HCEC 1CT (cell line): ENCODE measurements at regions not wholly inside any gene's neighbourhood (a gene's known extent, or its start where the extent isn't known, plus 50 kb on each side); places are given as distances from the start of the nearest gene placed in this dataset.
"Not testable (repeated sequence)": the region's sequence is repeated elsewhere in the genome, so short reads cannot be mapped to it uniquely, and the experiment has no call there.

Experiments used
- DNase-seq: peaks from one replicate; pipeline ENCODE4 v3.0.0-alpha.2; 2017

DNA sequence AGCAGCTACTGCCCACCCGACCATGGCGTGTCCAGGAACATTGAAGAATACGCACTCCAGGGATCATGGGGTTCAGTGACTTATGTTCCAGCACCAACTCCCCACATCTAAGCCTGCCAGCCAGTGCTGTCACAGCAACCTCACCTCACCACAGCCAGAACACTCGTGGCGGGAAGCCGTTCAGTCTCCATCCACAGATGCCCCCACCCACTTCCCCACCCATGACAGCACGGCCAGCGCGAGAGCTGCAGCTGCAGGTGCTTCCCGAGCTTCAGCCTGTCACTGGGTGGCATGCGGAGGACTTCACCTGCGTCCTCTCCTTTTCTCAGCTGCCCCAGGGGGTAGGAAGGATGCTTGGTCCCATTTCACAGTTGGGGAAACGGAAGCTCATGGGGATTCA, 50.3 kb downstream of the RBFOX3 start:
- DNase-seq = no peak

DNA sequence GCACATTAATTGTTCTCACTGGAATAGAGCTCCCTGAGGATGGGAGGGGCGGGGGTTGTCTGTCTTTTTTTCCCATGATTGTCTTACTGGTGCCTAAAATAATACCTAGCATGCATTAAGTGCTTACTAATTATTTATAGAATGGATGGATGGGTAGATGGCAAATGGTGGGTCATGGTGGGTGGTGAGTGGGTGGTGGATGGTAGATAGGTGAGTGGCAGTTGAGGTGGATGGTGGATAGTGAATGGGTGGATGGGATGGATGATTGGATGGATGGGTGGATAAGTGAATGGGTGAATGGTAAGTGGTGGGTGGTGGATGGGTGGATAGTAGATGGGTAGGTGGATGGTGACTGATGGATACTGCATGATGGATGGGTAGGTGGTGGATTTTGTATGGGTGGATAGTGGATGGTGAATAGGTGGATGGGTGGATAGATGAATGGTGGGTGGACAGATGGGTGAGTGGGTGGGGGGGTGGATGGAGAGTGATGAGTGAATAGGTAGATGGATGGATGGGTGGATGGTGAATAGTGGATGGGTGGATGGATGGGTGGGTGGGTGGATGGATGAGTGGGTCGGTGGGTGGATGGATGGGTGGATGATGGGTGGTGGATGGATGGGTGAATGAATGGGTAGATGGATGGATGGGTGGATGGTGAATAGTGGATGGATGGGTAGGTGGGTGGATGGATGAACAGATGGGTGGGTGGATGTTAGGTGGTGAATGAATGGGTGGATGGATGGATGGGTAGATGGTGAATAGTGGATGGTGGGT, 51.6 kb downstream of the RBFOX3 start:
- no peak for DNase-seq

DNA sequence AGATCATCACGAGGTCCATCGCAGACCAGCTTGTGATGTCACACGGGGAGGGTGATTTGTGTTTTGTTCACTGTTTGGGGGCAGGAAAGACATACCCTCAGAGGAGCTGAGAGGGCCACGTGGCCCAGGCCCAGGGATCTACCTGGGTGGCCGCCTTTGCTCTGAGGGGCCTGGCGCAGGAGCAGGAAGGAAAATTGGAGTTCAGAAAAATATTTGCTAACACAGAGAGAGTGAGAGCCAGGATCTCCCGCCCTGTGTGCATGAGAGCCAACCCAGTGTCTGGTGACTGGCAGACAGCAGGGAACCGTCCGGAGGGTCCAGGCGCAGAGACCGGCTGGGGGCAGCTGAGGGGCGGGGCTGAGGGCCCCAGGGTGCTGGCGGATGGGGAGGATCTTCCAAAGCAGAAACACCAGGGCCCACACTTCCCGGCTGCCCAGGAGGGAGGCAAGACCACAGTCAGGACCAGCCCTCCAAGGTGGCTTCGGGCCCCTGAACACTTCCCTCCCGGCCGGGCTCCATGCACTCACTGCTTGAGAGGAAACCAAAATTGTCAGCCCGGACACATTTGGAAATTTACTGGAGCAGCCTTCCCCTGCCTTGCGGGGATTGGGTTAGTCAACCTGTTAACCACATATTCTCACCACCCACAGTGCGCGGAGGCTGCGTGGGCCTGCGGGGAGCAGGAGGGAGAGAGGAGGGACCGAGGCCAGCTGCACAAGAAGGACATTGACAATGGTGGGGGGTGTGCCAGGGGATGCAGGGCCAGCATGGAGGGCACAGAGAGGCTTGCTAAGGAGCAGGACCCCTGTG, 52.6 kb downstream of the RBFOX3 start:
- no peak for DNase-seq

DNA sequence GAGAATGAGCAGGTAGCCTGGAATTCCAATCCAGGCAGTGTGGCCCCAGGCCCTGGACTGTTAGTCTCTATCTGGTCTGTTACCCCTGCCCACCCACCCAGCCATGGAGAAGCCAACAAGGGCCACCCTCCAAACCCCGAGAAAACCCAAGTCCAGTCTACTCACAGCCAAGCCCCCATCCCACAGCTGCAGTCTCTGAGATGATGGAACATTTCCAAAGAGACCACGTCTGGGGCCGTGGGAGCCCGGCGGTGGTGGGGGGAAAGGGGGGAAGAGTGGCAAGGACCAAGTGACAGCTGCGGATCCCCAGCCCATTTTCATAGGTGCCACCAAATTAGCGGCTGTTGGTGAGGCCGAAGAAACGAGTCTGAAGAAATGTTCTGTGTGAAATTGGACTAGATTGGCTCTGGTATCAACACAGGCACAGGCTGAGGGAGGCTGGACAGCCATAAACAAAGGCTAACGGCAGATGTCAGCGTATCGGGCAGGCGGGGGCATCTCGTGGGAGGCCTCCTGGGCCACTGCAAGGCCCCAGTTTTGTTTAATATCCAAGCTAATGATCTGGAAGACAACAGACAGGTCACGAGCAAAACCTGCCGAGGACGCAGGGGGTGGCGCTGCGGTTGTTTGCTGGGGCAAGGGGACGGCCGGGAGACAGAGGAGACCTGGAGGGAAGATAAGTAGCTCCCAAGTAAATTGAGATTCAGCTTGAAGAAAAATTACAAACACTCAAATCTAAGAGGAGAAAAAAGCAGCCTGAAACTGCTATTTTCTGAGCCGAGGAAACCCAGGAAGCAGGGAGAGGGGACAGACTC, 53.4 kb downstream of the RBFOX3 start:
- no peak for DNase-seq

DNA sequence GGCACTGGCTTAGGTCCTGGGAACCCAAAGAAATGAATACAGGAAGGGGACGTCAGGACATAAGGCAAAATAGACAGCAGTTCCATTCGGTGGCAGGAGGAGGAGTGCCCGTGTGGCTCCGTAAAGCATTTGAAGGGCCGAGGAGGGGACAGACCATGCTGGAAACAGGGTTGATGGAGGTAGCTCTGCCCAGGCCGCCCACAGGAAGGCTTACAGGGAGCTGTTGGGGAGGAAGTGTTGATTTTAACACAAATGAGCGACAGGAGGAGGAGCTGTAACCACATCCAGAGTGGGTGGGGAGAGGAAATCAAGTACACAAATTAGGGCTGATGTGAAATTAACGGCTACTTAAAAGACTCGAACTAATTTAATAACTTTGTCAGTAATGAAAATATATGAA, 54.6 kb downstream of the RBFOX3 start:
- DNase-seq = no peak

DNA sequence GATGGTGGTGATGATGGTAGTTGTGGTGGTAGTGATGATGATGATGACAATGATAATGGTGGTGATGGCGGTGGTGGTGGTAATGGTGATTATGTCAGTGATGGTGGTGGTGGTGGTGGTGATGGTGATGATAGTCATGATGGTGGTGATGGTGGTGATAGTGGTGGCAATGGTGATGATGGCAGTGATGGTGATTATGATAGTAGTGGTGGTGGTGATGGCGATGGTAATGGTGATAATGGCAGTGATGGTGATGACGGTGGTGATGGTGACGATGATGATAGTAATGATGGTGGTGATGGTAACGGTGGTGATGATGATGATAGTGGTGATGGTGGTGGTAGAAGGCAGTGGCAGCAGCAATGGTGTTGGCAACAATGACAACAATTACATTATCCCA, 55.3 kb downstream of the RBFOX3 start:
- no peak for DNase-seq

DNA sequence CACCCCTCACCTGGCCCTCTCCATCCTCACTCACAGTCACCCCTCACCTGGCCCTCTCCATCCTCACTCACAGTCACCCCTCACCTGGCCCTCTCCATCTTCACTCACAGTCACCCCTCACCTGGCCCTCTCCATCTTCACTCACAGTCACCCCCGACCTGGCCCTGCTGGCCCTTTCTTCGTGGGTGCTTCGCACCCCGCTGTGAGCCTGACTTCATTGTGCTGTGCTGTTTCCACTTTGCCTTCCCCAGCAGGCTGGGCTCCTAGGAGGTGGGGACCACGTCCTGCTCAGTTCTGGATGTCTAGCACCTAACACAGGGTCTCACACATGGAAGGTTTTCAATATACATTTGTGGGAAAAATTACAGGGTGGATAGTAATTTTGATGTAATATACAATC, 56.5 kb downstream of the RBFOX3 start:
- not testable (repeated sequence) for DNase-seq

DNA sequence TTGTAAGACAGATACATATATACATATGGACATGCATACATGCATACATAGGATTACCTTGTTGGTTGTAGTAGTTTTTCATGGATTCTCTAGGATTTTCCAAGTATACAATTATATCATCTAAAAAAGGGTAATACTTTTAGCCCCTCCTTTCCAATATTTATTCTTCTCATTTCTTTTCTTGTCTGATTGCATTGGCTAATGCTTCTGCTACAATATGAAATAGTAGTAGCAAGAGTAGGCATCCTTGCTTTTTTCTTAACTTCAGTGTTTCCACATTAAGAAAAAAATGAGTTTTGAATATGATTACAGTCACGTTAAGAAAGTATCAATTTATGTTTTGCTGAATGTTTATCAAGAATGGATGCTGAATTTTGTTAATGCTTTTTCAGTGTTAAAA, 58.0 kb downstream of the RBFOX3 start:
- DNase-seq = no peak

DNA sequence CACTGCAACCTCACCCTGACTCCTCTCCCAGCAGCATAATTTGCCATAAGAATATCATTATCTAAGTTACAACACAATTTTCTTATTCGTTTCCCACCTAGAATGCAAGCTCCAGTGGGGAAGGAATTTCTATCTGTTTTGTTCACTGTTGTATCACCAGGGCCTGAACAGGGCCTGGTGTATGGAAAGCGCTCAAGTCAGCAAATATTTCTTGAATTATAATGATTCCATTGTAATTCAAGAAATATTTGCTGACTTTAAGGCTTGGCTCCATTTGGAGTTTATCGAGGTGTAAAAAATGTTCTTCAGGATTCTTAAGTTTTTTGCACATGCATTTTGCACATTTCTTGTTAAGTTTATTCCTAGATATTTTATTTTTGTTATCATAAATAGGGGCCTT, 58.4 kb downstream of the RBFOX3 start:
- DNase-seq = no peak

DNA sequence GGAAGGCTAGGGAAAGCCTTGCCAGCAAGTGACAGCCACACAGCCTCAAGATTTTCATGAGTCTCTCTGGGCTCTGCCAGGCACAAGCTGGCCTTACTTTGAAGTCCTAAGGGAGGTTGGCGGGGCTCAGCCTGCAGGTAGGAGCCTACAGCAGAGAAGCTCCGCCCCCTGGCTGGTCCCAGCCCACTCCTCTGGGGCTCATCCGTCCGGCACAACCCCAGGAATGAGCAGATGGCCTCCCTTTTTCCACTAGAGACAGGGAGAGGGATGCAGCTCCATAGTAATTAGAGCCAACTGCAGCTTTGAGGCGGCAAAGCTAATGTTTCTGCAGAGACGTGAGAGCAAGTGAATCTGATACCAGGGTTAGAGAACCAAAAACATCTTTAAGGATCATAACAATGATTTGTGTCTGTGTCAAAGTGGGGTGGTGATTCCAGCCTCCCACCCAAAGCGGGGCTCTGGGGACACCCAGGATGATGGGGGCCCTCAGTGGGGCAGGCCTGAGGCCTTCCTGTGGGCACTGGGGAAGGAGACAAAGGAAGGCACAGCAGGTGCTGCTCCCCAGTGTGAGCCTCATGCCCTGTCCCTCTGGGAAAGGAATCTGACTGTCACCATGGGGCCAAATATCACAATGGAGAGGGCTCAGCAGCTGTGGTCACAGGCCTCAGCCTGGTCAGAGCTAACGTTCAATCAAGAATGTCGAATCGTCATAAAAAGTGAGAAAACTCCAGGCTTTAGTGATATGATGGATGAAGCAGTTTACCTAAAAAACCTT, 61.5 kb downstream of the RBFOX3 start:
- DNase-seq = no peak

DNA sequence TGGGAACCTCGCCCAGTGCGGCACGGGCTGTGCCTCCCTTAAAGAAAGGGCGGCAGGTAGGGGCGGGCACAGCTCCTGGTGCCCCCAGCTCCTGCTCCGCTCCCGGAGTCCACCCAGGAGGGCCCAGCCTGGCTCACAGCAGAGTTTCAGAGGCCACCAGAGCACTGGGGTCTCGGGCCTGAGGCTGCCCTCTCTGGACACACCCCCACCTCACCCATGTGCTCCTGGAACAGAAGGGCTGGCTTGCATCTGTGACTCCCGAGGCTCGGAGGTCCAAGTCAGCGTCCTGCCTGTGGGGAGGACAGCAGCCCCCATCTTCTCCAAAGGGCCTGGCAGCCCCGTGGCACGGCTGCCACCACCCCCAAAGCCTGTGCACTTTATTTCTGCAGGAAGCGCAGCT, 62.7 kb downstream of the RBFOX3 start:
- no peak for DNase-seq

DNA sequence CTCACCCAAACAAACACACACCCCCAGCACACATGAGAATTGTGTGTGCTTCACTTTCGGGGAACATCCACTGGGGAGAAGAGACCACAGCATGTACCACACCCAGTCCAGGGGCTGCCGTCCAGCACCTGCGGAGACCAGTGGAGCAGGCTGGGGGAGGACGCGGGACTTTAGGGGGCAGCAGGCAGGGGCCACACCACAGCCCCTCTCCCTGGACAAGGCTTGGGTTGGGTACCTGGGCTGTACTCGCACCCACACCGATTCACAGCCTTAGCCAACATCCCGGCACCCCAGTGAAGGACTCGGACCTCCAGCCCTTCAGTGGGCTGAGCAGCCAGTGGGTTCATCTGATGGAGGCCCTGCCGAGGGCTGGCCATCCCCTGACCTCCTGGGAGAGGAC, 63.3 kb downstream of the RBFOX3 start:
- no peak for DNase-seq

DNA sequence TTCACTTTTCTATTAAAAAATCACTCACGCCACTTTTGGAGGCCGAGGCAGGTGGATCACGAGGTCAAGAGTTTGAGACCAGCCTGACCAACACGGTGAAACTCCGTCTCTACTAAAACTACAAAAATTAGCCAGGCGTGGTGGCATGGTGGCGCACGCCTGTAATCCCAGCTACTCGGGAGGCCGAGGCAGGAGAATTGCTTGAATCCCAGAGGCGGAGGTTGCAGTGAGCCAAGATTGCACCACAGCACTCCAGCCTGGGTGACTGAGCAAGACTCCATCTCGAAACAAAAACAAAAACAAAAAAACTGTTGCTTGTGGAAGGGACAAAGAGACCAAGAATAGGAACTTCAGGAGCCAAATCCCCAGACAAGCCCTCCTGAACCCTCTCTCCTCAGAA, 63.7 kb downstream of the RBFOX3 start:
- DNase-seq = not testable (repeated sequence)

DNA sequence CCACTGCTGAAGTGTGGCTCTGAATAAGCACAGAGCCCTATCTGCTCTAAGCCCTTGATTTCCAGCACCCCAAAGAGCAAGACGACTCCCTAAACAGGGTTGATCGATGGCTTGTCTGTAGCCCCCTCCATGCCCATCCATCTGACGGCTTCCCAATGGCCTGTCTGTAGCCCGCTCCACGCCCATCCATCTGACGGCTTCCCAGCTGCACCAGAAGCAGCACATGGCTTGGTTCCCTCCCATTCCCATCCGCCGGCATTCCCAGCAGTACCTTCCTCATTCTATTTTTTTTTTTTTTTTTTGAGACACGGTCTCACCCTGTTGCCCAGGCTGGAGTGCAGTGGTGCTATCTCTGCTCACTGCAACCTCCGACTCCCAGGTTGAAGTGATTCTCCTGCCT, 64.5 kb downstream of the RBFOX3 start:
- no peak for DNase-seq

DNA sequence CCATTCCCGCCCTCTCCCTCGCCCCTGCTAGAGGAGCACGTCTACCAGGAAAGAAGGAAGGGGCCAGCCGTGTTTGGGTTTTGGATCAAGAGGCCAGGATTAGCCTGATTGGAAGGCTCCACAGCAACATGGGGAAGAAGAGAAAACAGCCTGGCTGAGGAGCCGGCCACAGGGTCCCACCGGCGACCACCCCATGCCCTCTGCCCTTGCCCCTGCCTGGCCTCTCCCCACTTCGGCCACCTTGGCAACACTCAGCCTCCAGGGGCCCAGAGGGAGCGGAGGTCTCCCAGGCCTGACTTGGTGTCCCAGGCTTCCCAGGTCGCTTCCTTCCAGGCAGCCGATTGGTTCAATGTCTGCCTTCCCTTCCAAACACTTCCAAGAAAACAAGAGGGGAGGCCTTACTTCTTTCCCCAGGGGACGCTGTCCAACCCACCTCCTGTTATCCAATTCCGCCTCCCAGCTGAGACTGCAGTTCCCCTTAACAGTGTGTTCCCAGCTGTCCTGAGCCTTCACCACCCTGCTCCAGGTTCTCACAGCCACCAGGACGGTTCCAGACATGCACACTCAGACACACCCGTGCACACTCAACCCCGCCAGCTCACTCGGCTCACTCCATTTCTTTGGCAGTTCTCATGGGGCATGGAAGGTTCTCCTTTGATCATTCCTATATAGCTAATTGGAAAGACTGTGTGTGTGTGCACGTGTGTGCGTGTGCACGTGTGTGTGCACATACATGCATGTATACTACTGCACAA, 65.4 kb downstream of the RBFOX3 start:
- DNase-seq = no peak

DNA sequence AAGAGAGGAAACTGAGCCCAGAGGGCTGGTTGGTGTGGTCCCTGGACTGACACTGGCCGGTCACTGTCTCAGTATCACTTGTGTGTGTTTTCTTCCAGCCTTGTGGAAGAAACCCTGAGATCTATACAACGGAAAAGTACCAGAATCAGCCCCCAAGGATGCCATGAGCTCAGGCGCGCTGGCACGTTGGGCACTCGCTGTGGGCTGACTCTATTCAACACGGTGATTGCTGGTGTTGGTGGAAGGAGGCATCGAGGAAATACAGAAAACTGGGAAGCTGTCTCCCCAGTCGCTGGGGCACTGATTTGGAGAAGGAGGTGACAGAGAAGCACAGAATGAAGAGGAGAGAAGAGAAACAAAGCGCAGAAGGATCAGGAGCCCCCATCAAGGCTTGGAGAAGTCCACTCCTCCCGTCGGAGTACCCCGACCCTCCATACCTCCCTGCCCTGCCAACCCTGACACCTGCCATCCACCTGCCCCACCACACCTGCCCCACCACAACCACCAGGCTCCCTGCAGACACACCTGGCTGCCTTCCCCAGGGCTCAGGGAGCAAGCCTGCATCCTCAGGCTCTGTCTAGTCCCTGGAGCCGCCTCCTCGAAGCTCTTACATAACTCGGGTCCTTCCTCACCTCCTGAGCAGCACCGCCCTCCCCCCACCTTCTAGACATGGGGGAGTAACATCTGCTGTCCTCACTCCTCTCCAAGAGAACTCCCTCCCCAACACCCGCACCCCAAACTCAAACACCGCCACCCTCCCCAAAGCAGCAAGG, 66.5 kb downstream of the RBFOX3 start:
- no peak for DNase-seq

DNA sequence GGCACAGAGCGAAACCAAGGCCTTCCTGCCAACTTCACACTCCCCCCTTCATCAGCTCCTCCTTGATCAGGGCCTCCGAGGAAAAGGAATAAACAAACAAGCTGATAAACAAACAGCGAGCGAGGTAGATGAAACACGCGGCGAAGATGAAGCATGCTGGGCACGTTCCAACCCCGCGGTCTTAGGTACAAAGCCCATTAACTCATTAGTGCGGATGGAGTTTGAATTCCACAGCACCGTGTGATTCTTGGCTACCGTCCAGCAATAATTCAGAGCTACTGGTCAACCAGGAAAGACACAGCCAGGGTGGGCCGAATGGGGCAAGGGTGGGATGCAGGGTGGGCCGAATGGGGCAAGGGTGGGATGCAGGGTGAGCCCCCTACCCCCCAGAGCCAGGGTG, 67.3 kb downstream of the RBFOX3 start:
- no peak for DNase-seq

DNA sequence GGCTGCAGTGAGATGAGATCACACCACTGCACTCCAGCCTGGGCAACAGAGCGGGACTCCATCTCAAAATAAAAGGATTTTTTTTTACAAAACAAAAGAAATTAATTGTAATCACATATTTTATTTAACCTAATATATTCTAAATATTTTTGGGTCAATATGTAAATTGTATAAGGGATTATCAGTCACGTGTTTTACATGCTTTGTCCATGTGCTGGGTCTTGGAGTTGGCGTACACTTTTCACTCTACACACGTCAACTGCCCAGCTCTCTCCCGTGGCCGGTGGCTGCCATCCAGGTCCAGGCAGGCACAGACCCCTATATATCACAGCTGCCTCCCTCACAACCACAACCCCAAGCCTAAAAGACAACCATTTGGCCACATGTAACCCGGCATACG, 68.1 kb downstream of the RBFOX3 start:
- DNase-seq = no peak

DNA sequence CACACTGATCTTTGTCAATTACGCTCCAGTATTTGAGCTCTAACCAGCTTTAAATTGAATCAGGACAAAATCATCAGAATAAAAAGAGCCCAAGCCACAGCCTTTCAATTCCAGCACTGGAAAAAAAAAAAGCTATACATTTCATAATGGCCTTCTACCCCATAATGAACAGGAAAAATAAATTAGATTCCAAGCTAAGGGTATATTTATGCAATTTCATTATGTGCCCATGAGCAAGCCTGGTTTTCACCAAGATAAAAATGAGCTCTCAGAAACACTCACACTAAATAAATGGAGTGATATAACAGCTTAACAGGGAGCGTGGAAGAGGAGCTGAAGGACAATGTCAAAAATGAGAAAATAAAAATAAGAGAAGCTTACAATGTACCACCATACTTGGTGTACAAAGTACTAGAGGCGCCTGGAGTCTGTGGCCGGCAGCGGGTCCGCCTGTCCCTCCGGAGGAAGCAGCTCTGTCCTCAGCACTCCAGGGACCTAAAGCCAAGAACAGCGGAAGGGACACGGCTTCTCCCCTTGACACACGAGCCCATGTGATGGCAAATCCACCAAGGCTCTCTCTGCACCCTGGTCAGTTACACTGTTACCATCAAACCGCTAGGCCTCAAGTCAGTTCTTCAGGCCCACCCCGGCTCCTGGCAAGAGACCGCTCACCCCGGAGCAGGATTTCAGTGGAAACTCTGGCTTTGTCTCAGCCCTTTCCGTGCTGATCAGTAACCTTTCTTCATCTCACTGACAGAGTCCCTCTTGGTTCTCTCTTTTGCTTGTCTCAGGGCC, 69.6 kb downstream of the RBFOX3 start:
- no peak for DNase-seq

DNA sequence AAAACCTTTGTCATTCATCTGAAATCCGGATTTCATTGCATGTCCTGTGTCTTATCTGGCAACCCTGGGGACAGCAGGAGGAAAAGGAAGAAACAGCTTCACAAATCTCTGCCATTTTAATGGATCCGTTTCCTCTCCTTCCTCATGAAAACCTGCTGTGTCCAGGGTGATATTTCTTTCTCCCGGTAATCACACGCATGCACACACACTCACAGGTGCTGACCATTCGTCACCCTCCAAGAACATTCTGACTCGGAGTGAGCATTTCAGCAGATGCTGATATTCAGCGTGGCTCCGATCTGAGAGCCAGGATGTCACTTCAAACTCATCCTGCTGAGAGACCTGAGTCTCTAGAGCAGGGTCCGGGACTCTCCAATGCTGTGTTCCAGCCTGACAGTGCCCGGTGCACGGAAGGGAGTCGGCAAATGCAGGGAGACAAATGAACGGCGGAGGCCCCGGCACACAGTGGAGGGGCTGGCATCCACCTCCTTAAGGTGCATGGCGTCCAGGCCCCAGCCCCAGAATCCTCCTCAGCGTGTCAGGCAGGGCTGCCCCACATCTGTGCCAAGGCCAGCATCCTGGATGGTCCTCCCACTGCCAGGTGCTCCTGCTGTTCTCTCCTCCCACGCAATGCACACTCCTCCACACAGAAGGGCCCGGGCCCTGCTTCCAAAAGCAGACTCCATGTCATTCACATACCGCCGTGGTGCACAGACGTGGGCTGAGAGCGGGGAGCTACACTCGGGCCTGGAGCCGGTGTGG, 70.7 kb downstream of the RBFOX3 start:
- no peak for DNase-seq
